HEK293 (cell line): ENCODE measurements at regions not wholly inside any gene's neighbourhood (a gene's known extent, or its start where the extent isn't known, plus 50 kb on each side); places are given as distances from the start of the nearest gene placed in this dataset.

ENCODE experiments used
- CTCF ChIA-PET: fragments of 350-600 bp; formaldehyde crosslinking; extraction: SDS; loops from one replicate; lab custom pipeline; 2021; ENCODE audit warnings: antibody characterized with exemption; lab: Yijun Ruan, JAX
- POLR2A ChIA-PET: fragments of 300-600 bp; formaldehyde crosslinking; extraction: SDS; loops from one replicate; lab custom pipeline; 2020; ENCODE audit warnings: antibody characterized with exemption, inconsistent platforms; lab: Yijun Ruan, JAX
- H3K27ac ChIP-seq: fragments of 200-500 bp; sonication (Bioruptor generic); 2 replicates; pipeline ENCODE4 v1.5.1; 2014; ENCODE audit warnings: low read depth, low read length, control low read depth, inconsistent platforms; ENCODE audit errors: extremely low read depth
- H3K36me3 ChIP-seq, 2 experiments: fragments of 200-500 bp in 1 of 2; sonication (Bioruptor generic) in 1 of 2; 1 replicate in 1 of 2; 2 replicates in 1 of 2; pipeline ENCODE4 v1.5.1; 2014 to 2017; ENCODE audit warnings: inconsistent platforms in 2 of 2, low read length in 2 of 2; ENCODE audit not compliant: control insufficient read depth in 2 of 2, insufficient read depth in 1 of 2
- H3K4me1 ChIP-seq: fragments of 200-500 bp; sonication (Bioruptor generic); 2 replicates; pipeline ENCODE4 v1.5.1; 2014; ENCODE audit warnings: mild to moderate bottlenecking, low read length, inconsistent platforms; ENCODE audit not compliant: control insufficient read depth, insufficient read depth
- H3K4me3 ChIP-seq: 2 replicates; pipeline ENCODE4 v1.5.1; 2011; ENCODE audit warnings: low read depth, mild to moderate bottlenecking, control low read depth, low read length, moderate library complexity
- H3K9me3 ChIP-seq: fragments of 200-500 bp; sonication (Bioruptor generic); 2 replicates; pipeline ENCODE4 v1.5.1; 2014; ENCODE audit warnings: low read depth, low read length, inconsistent platforms; ENCODE audit not compliant: control insufficient read depth, insufficient read depth
- EGR2 ChIP-seq: fragments of 450-650 bp; formaldehyde crosslinking; IDR thresholded peaks from 2 replicates; pipeline ENCODE4 v1.5.1; 2016; ENCODE audit warnings: low read depth, missing biosample characterization, missing genetic modification characterization
- KLF7 ChIP-seq: fragments of 450-650 bp; formaldehyde crosslinking; IDR thresholded peaks from 2 replicates; pipeline ENCODE4 v1.5.1; 2016; ENCODE audit warnings: missing biosample characterization, missing genetic modification characterization, borderline replicate concordance
- RBAK ChIP-seq: fragments of 450-650 bp; formaldehyde crosslinking; IDR thresholded peaks from 2 replicates; pipeline ENCODE4 v1.5.1; 2016; ENCODE audit warnings: missing biosample characterization, missing genetic modification characterization
- SETDB1 ChIP-seq: IDR thresholded peaks from one replicate; pipeline ENCODE4 v1.6.1; 2017; ENCODE audit warnings: mild to moderate bottlenecking, low read length, moderate library complexity, mixed read lengths; ENCODE audit not compliant: insufficient read length
- SP3 ChIP-seq: fragments of 450-650 bp; formaldehyde crosslinking; IDR thresholded peaks from 2 replicates; pipeline ENCODE4 v1.5.1; 2016; ENCODE audit warnings: missing biosample characterization, missing genetic modification characterization
- YY1 ChIP-seq: fragments of 450-650 bp; formaldehyde crosslinking; IDR thresholded peaks from 2 replicates; pipeline ENCODE4 v1.5.1; 2018; ENCODE audit warnings: missing biosample characterization, missing genetic modification characterization
- ZBTB48 ChIP-seq: fragments of 450-650 bp; formaldehyde crosslinking; IDR thresholded peaks from 2 replicates; pipeline ENCODE4 v1.5.1; 2016; ENCODE audit warnings: missing biosample characterization, missing genetic modification characterization
- ZEB2 ChIP-seq: fragments of 450-650 bp; formaldehyde crosslinking; IDR thresholded peaks from 2 replicates; pipeline ENCODE4 v1.5.1; 2016; ENCODE audit warnings: missing biosample characterization, missing genetic modification characterization
- ZNF157 ChIP-seq: fragments of 450-650 bp; formaldehyde crosslinking; IDR thresholded peaks from 2 replicates; pipeline ENCODE4 v1.5.1; 2016; ENCODE audit warnings: missing biosample characterization, missing genetic modification characterization
- ZNF174 ChIP-seq: fragments of 450-650 bp; formaldehyde crosslinking; IDR thresholded peaks from 2 replicates; pipeline ENCODE4 v1.5.0; 2017; ENCODE audit warnings: missing biosample characterization, mild to moderate bottlenecking, missing genetic modification characterization
- ZNF221 ChIP-seq: fragments of 450-650 bp; formaldehyde crosslinking; IDR thresholded peaks from 2 replicates; pipeline ENCODE4 v1.5.1; 2017; ENCODE audit warnings: missing biosample characterization, missing genetic modification characterization, borderline replicate concordance
- ZNF274 ChIP-seq, 2 experiments: fragments of 200-500 bp in 1 of 2; fragments of 450-650 bp in 1 of 2; sonication (Bioruptor generic) in 1 of 2; formaldehyde crosslinking in 1 of 2; IDR thresholded peaks; 2 replicates each; pipeline versions ENCODE4 v1.5.1 to v1.6.1; 2014 to 2016; ENCODE audit warnings: borderline replicate concordance in 1 of 2, inconsistent platforms in 1 of 2, low read length in 1 of 2, missing biosample characterization in 1 of 2, missing genetic modification characterization in 1 of 2
- ZNF37A ChIP-seq: fragments of 450-650 bp; IDR thresholded peaks from 2 replicates; pipeline ENCODE4 v1.5.1; 2018; ENCODE audit warnings: missing biosample characterization, missing genetic modification characterization
- ZNF416 ChIP-seq: fragments of 450-650 bp; formaldehyde crosslinking; IDR thresholded peaks from 2 replicates; pipeline ENCODE4 v1.5.1; 2016; ENCODE audit warnings: missing biosample characterization, missing genetic modification characterization
- ZNF514 ChIP-seq: fragments of 450-650 bp; formaldehyde crosslinking; IDR thresholded peaks from 2 replicates; pipeline ENCODE4 v1.5.1; 2016; ENCODE audit warnings: missing biosample characterization, missing genetic modification characterization
- ZNF560 ChIP-seq: fragments of 450-650 bp; formaldehyde crosslinking; IDR thresholded peaks from 2 replicates; pipeline ENCODE4 v1.5.1; 2017; ENCODE audit warnings: missing biosample characterization, missing genetic modification characterization, borderline replicate concordance
- ZNF585B ChIP-seq: fragments of 450-650 bp; formaldehyde crosslinking; IDR thresholded peaks from 2 replicates; pipeline ENCODE4 v1.5.1; 2016; ENCODE audit warnings: missing biosample characterization, missing genetic modification characterization
- ZNF623 ChIP-seq: fragments of 450-650 bp; formaldehyde crosslinking; IDR thresholded peaks from 2 replicates; pipeline ENCODE4 v1.5.1; 2016; ENCODE audit warnings: missing biosample characterization, missing genetic modification characterization
- ZNF624 ChIP-seq: fragments of 450-650 bp; formaldehyde crosslinking; IDR thresholded peaks from 2 replicates; pipeline ENCODE4 v1.5.1; 2017; ENCODE audit warnings: missing biosample characterization, missing genetic modification characterization
- ZNF76 ChIP-seq: fragments of 450-650 bp; formaldehyde crosslinking; IDR thresholded peaks from 2 replicates; pipeline ENCODE4; 2016; ENCODE audit warnings: low read depth, missing biosample characterization, missing genetic modification characterization, borderline replicate concordance
- ZNF776 ChIP-seq: fragments of 450-650 bp; formaldehyde crosslinking; IDR thresholded peaks from 2 replicates; pipeline ENCODE4 v1.5.0; 2017; ENCODE audit warnings: missing biosample characterization, missing genetic modification characterization, borderline replicate concordance
- ZNF830 ChIP-seq: fragments of 450-650 bp; IDR thresholded peaks from 2 replicates; pipeline ENCODE4 v1.5.0; 2018; ENCODE audit warnings: missing biosample characterization, missing genetic modification characterization, low read depth, mild to moderate bottlenecking, moderate library complexity
- TF ChIP-seq, protein P1 (sequence below): fragments of 450-650 bp; formaldehyde crosslinking; IDR thresholded peaks from 2 replicates; pipeline ENCODE4 v1.5.1; 2017; ENCODE audit warnings: missing biosample characterization, missing genetic modification characterization
- TF ChIP-seq, protein P2 (sequence below): fragments of 450-650 bp; formaldehyde crosslinking; IDR thresholded peaks from 2 replicates; pipeline ENCODE4 v1.5.1; 2016; ENCODE audit warnings: missing biosample characterization, missing genetic modification characterization, borderline replicate concordance
- TF ChIP-seq, protein P3 (sequence below): fragments of 450-650 bp; formaldehyde crosslinking; IDR thresholded peaks from 2 replicates; pipeline ENCODE4 v1.5.1; 2016; ENCODE audit warnings: missing biosample characterization, missing genetic modification characterization, low read depth
- TF ChIP-seq, protein P4 (sequence below): fragments of 450-650 bp; formaldehyde crosslinking; IDR thresholded peaks from 2 replicates; pipeline ENCODE4 v1.5.1; 2017; ENCODE audit warnings: missing biosample characterization, missing genetic modification characterization

DNA sequence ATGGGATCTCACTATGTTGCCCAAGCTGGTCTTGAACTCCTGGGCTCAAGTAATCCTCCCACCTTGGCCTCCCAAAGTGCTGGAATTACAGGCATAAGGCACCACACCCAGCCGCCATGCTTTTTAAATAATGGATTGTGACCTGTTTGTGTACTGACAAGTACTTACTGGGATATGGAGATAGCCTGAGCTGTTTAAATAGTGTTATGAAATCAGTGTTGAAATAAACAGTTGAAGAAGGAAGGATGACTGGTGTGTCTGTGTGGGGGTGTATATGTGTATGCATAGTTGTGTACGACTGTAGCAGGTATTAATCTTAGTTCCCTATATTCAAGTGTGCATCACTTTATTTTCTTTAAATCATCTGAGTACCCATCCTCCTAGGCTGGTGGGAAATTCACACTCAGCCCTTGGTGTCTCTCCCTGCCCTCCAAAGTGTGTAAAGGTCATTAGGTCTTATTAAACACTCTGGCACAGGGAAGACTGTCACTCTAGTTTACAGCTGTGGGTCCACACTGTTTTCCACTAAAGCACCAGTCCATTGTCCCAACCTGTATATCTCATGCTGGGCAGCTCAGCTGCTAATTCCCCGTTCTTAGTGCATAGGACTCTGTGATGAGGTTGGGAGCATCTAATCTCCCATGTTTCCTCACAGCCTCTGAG lies 91.0 kb downstream of the SNX18 start:
- CTCF ChIA-PET: interaction anchor here (0.6 to 1.4 kb wide), 2 partner anchors 92 to 259 kb away, joined by 3 to 4 read pairs; no protein-coding TSS in a partner anchor
- H3K4me3 ChIP-seq: no peak overlapping the region
- H3K36me3 ChIP-seq: no peaks in the 10 kb centered on the region
- TF ChIP-seq ZNF623 (no peak), ZNF585B (tag by site-specific recombination) (no peak), ZNF157 (tag by site-specific recombination) (no peak), ZNF76 (tag by site-specific recombination) (no peak), ZNF174 (tag by site-specific recombination) (no peak), ZBTB48 (no peak), ZNF416 (tag by site-specific recombination) (no peak), ZNF560 (tag by site-specific recombination) (no peak), ZEB2 (tag by site-specific recombination) (no peak)
- TF ChIP-seq, protein P1, sequence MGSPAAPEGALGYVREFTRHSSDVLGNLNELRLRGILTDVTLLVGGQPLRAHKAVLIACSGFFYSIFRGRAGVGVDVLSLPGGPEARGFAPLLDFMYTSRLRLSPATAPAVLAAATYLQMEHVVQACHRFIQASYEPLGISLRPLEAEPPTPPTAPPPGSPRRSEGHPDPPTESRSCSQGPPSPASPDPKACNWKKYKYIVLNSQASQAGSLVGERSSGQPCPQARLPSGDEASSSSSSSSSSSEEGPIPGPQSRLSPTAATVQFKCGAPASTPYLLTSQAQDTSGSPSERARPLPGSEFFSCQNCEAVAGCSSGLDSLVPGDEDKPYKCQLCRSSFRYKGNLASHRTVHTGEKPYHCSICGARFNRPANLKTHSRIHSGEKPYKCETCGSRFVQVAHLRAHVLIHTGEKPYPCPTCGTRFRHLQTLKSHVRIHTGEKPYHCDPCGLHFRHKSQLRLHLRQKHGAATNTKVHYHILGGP: no peak
- TF ChIP-seq, all 188 proteins: peak for 0
- POLR2A ChIA-PET: no interaction called here
- no peaks in the 10 kb centered on the region for H3K9me3 ChIP-seq
- no peak overlapping the region for H3K27ac ChIP-seq
- H3K4me1 ChIP-seq: no peaks in the 10 kb centered on the region

DNA sequence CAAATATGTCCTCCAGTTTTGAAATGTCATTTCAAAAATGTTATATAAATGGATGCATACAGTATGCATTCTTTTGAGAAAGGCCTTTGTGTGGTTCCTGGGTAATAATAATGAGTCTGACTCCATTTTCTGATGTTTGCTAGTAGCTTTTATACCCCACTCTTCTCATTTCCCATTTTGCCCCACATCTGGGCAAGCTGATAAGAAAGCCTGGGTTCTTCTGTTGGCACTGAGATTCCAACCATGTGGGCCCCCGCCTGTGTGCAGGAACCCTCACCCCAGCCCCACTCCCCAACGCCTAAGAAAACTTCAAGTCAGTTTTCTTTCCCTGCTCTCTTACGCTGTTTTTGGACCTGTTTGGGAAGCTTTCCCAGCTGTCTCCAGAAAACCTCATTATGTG lies 89.4 kb downstream of the SNX18 start:
- H3K27ac ChIP-seq: no peak overlapping the region
- TF ChIP-seq, protein P2, sequence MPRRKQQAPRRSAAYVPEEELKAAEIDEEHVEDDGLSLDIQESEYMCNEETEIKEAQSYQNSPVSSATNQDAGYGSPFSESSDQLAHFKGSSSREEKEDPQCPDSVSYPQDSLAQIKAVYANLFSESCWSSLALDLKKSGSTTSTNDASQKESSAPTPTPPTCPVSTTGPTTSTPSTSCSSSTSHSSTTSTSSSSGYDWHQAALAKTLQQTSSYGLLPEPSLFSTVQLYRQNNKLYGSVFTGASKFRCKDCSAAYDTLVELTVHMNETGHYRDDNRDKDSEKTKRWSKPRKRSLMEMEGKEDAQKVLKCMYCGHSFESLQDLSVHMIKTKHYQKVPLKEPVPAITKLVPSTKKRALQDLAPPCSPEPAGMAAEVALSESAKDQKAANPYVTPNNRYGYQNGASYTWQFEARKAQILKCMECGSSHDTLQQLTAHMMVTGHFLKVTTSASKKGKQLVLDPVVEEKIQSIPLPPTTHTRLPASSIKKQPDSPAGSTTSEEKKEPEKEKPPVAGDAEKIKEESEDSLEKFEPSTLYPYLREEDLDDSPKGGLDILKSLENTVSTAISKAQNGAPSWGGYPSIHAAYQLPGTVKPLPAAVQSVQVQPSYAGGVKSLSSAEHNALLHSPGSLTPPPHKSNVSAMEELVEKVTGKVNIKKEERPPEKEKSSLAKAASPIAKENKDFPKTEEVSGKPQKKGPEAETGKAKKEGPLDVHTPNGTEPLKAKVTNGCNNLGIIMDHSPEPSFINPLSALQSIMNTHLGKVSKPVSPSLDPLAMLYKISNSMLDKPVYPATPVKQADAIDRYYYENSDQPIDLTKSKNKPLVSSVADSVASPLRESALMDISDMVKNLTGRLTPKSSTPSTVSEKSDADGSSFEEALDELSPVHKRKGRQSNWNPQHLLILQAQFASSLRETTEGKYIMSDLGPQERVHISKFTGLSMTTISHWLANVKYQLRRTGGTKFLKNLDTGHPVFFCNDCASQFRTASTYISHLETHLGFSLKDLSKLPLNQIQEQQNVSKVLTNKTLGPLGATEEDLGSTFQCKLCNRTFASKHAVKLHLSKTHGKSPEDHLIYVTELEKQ (tag by site-specific recombination): no peak
- TF ChIP-seq, protein P3, sequence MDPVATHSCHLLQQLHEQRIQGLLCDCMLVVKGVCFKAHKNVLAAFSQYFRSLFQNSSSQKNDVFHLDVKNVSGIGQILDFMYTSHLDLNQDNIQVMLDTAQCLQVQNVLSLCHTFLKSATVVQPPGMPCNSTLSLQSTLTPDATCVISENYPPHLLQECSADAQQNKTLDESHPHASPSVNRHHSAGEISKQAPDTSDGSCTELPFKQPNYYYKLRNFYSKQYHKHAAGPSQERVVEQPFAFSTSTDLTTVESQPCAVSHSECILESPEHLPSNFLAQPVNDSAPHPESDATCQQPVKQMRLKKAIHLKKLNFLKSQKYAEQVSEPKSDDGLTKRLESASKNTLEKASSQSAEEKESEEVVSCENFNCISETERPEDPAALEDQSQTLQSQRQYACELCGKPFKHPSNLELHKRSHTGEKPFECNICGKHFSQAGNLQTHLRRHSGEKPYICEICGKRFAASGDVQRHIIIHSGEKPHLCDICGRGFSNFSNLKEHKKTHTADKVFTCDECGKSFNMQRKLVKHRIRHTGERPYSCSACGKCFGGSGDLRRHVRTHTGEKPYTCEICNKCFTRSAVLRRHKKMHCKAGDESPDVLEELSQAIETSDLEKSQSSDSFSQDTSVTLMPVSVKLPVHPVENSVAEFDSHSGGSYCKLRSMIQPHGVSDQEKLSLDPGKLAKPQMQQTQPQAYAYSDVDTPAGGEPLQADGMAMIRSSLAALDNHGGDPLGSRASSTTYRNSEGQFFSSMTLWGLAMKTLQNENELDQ: no peak
- TF ChIP-seq ZNF274 (IDR thresholded peaks at IDR 0.05; ENCODE audit: low read length): no peak
- TF ChIP-seq ZNF274 (tag by site-specific recombination; IDR thresholded peaks at IDR 0.05; ENCODE audit: borderline replicate concordance): no peak
- no peak for TF ChIP-seq ZNF776 (tag by site-specific recombination)
- TF ChIP-seq ZNF37A (tag by site-specific recombination): no peak
- no peak for TF ChIP-seq KLF7 (tag by site-specific recombination)
- no peak for TF ChIP-seq ZNF624 (tag by site-specific recombination)
- TF ChIP-seq RBAK: no peak
- no peak for TF ChIP-seq YY1 (tag by site-specific recombination)
- no peak for TF ChIP-seq ZNF221 (tag by site-specific recombination)
- TF ChIP-seq SP3 (tag by site-specific recombination): no peak
- TF ChIP-seq SETDB1: no peak
- TF ChIP-seq, protein P4, sequence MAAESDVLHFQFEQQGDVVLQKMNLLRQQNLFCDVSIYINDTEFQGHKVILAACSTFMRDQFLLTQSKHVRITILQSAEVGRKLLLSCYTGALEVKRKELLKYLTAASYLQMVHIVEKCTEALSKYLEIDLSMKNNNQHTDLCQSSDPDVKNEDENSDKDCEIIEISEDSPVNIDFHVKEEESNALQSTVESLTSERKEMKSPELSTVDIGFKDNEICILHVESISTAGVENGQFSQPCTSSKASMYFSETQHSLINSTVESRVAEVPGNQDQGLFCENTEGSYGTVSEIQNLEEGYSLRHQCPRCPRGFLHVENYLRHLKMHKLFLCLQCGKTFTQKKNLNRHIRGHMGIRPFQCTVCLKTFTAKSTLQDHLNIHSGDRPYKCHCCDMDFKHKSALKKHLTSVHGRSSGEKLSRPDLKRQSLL (tag by site-specific recombination): no peak
- no peak for TF ChIP-seq EGR2
- no peak for TF ChIP-seq ZNF830 (tag by site-specific recombination)
- no peak for TF ChIP-seq ZNF514
- ChIA-PET POLR2A (no interaction called here), CTCF (no interaction called here)
- H3K4me3 ChIP-seq: no peak overlapping the region
- no peaks in the 10 kb centered on the region for H3K4me1 ChIP-seq
- H3K36me3 ChIP-seq: no peaks in the 10 kb centered on the region
- no peaks in the 10 kb centered on the region for H3K9me3 ChIP-seq
